Panc1 (cell line): ENCODE measurements at regions not wholly inside any gene's neighbourhood (a gene's known extent, or its start where the extent isn't known, plus 50 kb on each side); places are given as distances from the start of the nearest gene placed in this dataset.

Experiments
- ATAC-seq: fragments of 200-7000 bp; cut with Tn5 transposase; 2 replicates; pipeline ENCODE4 v1.9.1; 2020; ENCODE audit warnings: mild to moderate bottlenecking, moderate library complexity
- BruUV-seq: library from RNA; stranded (reverse); fragments of 400-500 nt; replicated peaks from 2 replicates; lab custom pipeline; 2021; lab: Mats Ljungman, UMichigan
- CTCF ChIA-PET: fragments of 300-600 bp; sonication (Branson Sonifier 250); formaldehyde crosslinking; loops from one replicate; lab custom pipeline; 2022; ENCODE audit warnings: antibody characterized with exemption; lab: Charles Lee
- POLR2A ChIA-PET: fragments of 300-600 bp; sonication (Branson Sonifier 250); formaldehyde crosslinking; loops from one replicate; lab custom pipeline; 2022; ENCODE audit warnings: antibody characterized with exemption; lab: Charles Lee
- DNase-seq: peaks from one replicate; pipeline ENCODE4 v3.0.0-alpha.2; 2010; ENCODE audit warnings: low read depth, low spot score
- H3K27ac ChIP-seq: 2 replicates; pipeline ENCODE4 v1.5.1; 2011; ENCODE audit warnings: mild to moderate bottlenecking, low read length, inconsistent platforms
- H3K27me3 ChIP-seq: fragments of 200-500 bp; sonication (Bioruptor generic); 2 replicates; pipeline ENCODE4 v1.6.0; 2014; ENCODE audit warnings: low read length, inconsistent platforms; ENCODE audit not compliant: control insufficient read depth, insufficient read depth
- H3K36me3 ChIP-seq: fragments of 200-500 bp; sonication (Bioruptor generic); 2 replicates; pipeline ENCODE4 v1.5.1; 2014; ENCODE audit warnings: inconsistent platforms, mild to moderate bottlenecking, low read length, moderate library complexity; ENCODE audit not compliant: control insufficient read depth, insufficient read depth
- H3K4me1 ChIP-seq: 2 replicates; pipeline ENCODE4 v1.5.1; 2011; ENCODE audit warnings: inconsistent platforms, mild to moderate bottlenecking, low read length, moderate library complexity; ENCODE audit not compliant: control insufficient read depth, insufficient read depth
- H3K4me3 ChIP-seq, 2 experiments: 2 replicates each; pipeline ENCODE4 v1.5.1; 2011 to 2012; ENCODE audit warnings: low read depth in 2 of 2, low read length in 2 of 2, mild to moderate bottlenecking in 2 of 2, inconsistent platforms in 1 of 2, moderate library complexity in 1 of 2
- H3K9me3 ChIP-seq: fragments of 200-500 bp; sonication (Bioruptor generic); 2 replicates; pipeline ENCODE4 v1.5.1; 2014; ENCODE audit warnings: low read depth, mild to moderate bottlenecking, inconsistent platforms, low read length, moderate library complexity; ENCODE audit not compliant: control insufficient read depth, insufficient read depth
- POLR2AphosphoS5 ChIP-seq: IDR thresholded peaks from 2 replicates; pipeline ENCODE4 v1.6.1; 2012; ENCODE audit warnings: mild to moderate bottlenecking, low read depth, low read length, moderate library complexity
- SIN3A ChIP-seq: IDR thresholded peaks from 2 replicates; pipeline ENCODE4 v1.6.1; 2012; ENCODE audit warnings: low read depth, mild to moderate bottlenecking, low read length, moderate library complexity, borderline replicate concordance; ENCODE audit not compliant: insufficient read depth
- TCF7L2 ChIP-seq: IDR thresholded peaks from 2 replicates; pipeline ENCODE4 v1.6.1; 2011; ENCODE audit warnings: mild to moderate bottlenecking, low read depth, low read length, inconsistent platforms
- in situ Hi-C: cut with HindIII; loops from 2 replicates; pipeline ENCODE4 v1.10.0; 2016; ENCODE audit warnings: low sequenced_read_pairs, low pct_unique_long_range_greater_than_20kb
- intact Hi-C: fragments of 100-400 bp; cut with micrococcal nuclease; formaldehyde crosslinking; loops from one replicate; pipeline ENCODE4 v1.10.0; 2022; ENCODE audit not compliant: unreplicated experiment
- TF ChIP-seq, protein P1 (sequence below): fragments of 450-650 bp; IDR thresholded peaks from 2 replicates; pipeline ENCODE4 v1.5.1; 2017; ENCODE audit warnings: mild to moderate bottlenecking
- TF ChIP-seq, protein P2 (sequence below), 2 experiments: IDR thresholded peaks; 2 replicates each; pipeline ENCODE4 v1.6.1; 2011 to 2012; ENCODE audit warnings: low read depth in 2 of 2, control low read depth in 1 of 2, low read length in 1 of 2, mild to moderate bottlenecking in 1 of 2, moderate library complexity in 1 of 2; ENCODE audit not compliant: insufficient read depth in 1 of 2

DNA sequence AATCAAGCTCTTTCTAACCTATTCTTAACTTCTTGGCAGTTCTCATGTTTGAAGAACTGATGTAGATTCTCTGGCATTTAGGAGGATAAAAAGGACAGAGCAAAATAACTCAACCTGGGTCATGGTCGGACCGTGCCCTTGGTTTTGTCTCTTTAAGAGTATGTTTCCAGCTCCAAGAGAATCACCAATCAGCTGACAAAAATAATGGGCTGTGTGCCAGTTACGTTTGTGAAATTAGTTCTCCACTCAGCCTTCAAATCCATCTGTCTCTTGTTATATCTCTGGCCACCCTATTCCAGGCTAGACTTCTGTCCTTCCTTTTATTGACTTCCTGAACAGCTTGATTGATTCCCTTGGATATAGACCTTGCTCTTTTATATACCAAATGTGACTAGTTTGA, 225.7 kb downstream of the EPHA4 start:
- in situ Hi-C loops (no loop called here), intact Hi-C loops (no loop called here)
- H3K4me3 ChIP-seq, result no peak overlapping the region
- no peaks in the 10 kb centered on the region for H3K36me3 ChIP-seq
- H3K9me3 ChIP-seq, result no peaks in the 10 kb centered on the region
- TF ChIP-seq SIN3A (no peak), POLR2AphosphoS5 (no peak), TCF7L2 (no peak)
- TF ChIP-seq, protein P1, sequence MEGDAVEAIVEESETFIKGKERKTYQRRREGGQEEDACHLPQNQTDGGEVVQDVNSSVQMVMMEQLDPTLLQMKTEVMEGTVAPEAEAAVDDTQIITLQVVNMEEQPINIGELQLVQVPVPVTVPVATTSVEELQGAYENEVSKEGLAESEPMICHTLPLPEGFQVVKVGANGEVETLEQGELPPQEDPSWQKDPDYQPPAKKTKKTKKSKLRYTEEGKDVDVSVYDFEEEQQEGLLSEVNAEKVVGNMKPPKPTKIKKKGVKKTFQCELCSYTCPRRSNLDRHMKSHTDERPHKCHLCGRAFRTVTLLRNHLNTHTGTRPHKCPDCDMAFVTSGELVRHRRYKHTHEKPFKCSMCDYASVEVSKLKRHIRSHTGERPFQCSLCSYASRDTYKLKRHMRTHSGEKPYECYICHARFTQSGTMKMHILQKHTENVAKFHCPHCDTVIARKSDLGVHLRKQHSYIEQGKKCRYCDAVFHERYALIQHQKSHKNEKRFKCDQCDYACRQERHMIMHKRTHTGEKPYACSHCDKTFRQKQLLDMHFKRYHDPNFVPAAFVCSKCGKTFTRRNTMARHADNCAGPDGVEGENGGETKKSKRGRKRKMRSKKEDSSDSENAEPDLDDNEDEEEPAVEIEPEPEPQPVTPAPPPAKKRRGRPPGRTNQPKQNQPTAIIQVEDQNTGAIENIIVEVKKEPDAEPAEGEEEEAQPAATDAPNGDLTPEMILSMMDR, result no peak
- TF ChIP-seq, protein P2, sequence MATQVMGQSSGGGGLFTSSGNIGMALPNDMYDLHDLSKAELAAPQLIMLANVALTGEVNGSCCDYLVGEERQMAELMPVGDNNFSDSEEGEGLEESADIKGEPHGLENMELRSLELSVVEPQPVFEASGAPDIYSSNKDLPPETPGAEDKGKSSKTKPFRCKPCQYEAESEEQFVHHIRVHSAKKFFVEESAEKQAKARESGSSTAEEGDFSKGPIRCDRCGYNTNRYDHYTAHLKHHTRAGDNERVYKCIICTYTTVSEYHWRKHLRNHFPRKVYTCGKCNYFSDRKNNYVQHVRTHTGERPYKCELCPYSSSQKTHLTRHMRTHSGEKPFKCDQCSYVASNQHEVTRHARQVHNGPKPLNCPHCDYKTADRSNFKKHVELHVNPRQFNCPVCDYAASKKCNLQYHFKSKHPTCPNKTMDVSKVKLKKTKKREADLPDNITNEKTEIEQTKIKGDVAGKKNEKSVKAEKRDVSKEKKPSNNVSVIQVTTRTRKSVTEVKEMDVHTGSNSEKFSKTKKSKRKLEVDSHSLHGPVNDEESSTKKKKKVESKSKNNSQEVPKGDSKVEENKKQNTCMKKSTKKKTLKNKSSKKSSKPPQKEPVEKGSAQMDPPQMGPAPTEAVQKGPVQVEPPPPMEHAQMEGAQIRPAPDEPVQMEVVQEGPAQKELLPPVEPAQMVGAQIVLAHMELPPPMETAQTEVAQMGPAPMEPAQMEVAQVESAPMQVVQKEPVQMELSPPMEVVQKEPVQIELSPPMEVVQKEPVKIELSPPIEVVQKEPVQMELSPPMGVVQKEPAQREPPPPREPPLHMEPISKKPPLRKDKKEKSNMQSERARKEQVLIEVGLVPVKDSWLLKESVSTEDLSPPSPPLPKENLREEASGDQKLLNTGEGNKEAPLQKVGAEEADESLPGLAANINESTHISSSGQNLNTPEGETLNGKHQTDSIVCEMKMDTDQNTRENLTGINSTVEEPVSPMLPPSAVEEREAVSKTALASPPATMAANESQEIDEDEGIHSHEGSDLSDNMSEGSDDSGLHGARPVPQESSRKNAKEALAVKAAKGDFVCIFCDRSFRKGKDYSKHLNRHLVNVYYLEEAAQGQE (IDR thresholded peaks at IDR 0.05; ENCODE audit: insufficient read depth in 1 of 2, low read depth in 2 of 2, low read length in 1 of 2), result no peak
- ATAC-seq (no peak), DNase-seq (no peak)
- no peaks in the 10 kb centered on the region for H3K4me1 ChIP-seq
- ChIA-PET POLR2A (no interaction called here), CTCF (no interaction called here)
- no TSS peak for BruUV-seq
- no peaks in the 10 kb centered on the region for H3K27me3 ChIP-seq
- no peak overlapping the region for H3K27ac ChIP-seq

DNA sequence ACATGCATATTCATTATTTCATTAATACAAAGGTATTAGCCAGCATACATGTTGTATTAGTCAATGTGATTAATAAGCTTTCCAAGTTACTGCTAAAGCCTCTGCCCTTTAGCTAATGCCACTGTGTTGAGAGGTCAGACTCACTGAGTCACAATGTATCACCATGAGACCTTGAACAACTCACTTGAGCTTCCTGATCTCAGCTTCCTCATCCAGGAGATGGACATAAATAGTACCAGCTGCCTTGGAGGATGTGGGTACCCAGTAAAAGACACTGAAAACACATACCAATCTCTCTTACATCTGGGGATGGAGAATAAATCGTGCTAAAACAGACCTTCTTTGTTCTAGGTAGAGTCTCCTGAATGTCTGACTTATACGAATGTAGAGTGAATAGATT, 224.6 kb downstream of the EPHA4 start:
- Histone ChIP-seq H3K27me3 (no peaks in the 10 kb centered on the region), H3K4me1 (no peaks in the 10 kb centered on the region), H3K9me3 (no peaks in the 10 kb centered on the region), H3K36me3 (no peaks in the 10 kb centered on the region), H3K27ac (no peak overlapping the region), H3K4me3 (no peak overlapping the region)
- ChIA-PET CTCF (no interaction called here), POLR2A (no interaction called here)
- intact Hi-C loops, result no loop called here
- TF ChIP-seq, protein P2 (IDR thresholded peaks at IDR 0.05; ENCODE audit: insufficient read depth in 1 of 2, low read depth in 2 of 2, low read length in 1 of 2), result no peak
- TF ChIP-seq, protein P1, result no peak
- no peak for TF ChIP-seq SIN3A
- TF ChIP-seq TCF7L2, result no peak
- TF ChIP-seq POLR2AphosphoS5, result no peak
- BruUV-seq, result no TSS peak
- in situ Hi-C loops, result no loop called here
- DNase-seq, result no peak
- no peak for ATAC-seq
